ENCODE measurements at regions not wholly inside any gene's neighbourhood (a gene's known extent, or its start where the extent isn't known, plus 50 kb on each side); places are given as distances from the start of the nearest gene placed in this dataset.

DNA sequence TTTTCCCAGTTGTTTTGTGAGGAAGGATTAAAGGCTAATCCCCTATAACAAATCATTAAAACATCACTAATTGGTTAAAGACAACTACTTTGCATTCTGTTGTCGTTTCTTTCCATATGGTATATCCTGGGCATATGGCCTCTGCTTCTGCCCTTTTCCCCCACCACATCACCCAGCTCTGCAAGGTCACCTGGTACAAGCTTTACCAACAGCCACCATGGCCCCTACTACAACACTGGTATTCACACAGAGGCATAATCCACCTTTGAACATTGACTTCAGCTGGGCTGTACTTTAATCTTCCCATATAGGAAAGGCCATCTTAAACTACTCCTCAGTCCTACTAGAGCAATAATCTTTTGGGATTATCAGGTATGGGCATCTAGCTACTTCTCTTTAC is 866.1 kb downstream of the TLE4 start:
- TF ChIP-seq TCF3 (IDR thresholded peaks at IDR 0.05; ENCODE audit: borderline replicate concordance, insufficient read depth, low read depth, low read length), result no peak
- TF ChIP-seq, protein P1, sequence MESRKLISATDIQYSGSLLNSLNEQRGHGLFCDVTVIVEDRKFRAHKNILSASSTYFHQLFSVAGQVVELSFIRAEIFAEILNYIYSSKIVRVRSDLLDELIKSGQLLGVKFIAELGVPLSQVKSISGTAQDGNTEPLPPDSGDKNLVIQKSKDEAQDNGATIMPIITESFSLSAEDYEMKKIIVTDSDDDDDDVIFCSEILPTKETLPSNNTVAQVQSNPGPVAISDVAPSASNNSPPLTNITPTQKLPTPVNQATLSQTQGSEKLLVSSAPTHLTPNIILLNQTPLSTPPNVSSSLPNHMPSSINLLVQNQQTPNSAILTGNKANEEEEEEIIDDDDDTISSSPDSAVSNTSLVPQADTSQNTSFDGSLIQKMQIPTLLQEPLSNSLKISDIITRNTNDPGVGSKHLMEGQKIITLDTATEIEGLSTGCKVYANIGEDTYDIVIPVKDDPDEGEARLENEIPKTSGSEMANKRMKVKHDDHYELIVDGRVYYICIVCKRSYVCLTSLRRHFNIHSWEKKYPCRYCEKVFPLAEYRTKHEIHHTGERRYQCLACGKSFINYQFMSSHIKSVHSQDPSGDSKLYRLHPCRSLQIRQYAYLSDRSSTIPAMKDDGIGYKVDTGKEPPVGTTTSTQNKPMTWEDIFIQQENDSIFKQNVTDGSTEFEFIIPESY (IDR thresholded peaks at IDR 0.05), result no peak
- no peak for TF ChIP-seq BMI1 (IDR thresholded peaks at IDR 0.05; ENCODE audit: borderline replicate concordance)
- TF ChIP-seq, protein P2, sequence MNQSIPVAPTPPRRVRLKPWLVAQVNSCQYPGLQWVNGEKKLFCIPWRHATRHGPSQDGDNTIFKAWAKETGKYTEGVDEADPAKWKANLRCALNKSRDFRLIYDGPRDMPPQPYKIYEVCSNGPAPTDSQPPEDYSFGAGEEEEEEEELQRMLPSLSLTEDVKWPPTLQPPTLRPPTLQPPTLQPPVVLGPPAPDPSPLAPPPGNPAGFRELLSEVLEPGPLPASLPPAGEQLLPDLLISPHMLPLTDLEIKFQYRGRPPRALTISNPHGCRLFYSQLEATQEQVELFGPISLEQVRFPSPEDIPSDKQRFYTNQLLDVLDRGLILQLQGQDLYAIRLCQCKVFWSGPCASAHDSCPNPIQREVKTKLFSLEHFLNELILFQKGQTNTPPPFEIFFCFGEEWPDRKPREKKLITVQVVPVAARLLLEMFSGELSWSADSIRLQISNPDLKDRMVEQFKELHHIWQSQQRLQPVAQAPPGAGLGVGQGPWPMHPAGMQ (IDR thresholded peaks at IDR 0.05; ENCODE audit: borderline replicate concordance), result no peak
- no peak for TF ChIP-seq YY1 (IDR thresholded peaks at IDR 0.05; ENCODE audit: low read depth, low read length)
- no peak for TF ChIP-seq ZNF217 (IDR thresholded peaks at IDR 0.05)
- TF ChIP-seq RCOR1 (conservative IDR thresholded peaks at IDR 0.05; ENCODE audit: low read depth, low read length), result no peak
- TF ChIP-seq SIN3A (IDR thresholded peaks at IDR 0.05; ENCODE audit: low read depth, low read length), result no peak
- no peak for TF ChIP-seq SREBF1 (IDR thresholded peaks at IDR 0.05; ENCODE audit: low read length)
- TF ChIP-seq BCL11A (IDR thresholded peaks at IDR 0.05; ENCODE audit: low read depth, low read length), result no peak
- no peak for TF ChIP-seq SREBF2 (IDR thresholded peaks at IDR 0.05; ENCODE audit: low read length)
- TF ChIP-seq NR2C1 (IDR thresholded peaks at IDR 0.05), result no peak
- TF ChIP-seq CEBPZ (IDR thresholded peaks at IDR 0.05; ENCODE audit: low read depth, low read length), result no peak
- no peak for TF ChIP-seq ATF2 (IDR thresholded peaks at IDR 0.05; ENCODE audit: low read length)
- TF ChIP-seq STAT3 (IDR thresholded peaks at IDR 0.05; ENCODE audit: low read depth, low read length), result no peak
- ChIA-PET SMC1A (ENCODE audit: uncharacterized antibody, unreplicated experiment) (no interaction called here), RAD21 (ENCODE audit: unreplicated experiment) (no interaction called here), CTCF (no interaction called here), POLR2A (no interaction called here)
- FAIRE-seq, result no peak
- H3K27ac ChIP-seq (ENCODE audit: control insufficient read depth, insufficient read depth), result no peak overlapping the region
- H3K4me1 ChIP-seq (ENCODE audit: control insufficient read depth, insufficient read depth, low read length), result no peaks in the 10 kb centered on the region
- in situ Hi-C loops (cut with MboI), result no loop called here
- no peaks in the 10 kb centered on the region for H3K36me3 ChIP-seq (ENCODE audit: control insufficient read depth in 2 of 2, insufficient read depth in 2 of 2, low read length in 1 of 2)
- no peak for ATAC-seq
- no peaks in the 10 kb centered on the region for H4K20me1 ChIP-seq (ENCODE audit: control insufficient read depth, insufficient read depth)
- no peaks in the 10 kb centered on the region for H3K9me3 ChIP-seq (replicated peaks; ENCODE audit: control insufficient read depth, insufficient read depth, low read length)
- BruUV-seq (replicated peaks), result no TSS peak
- H3K4me2 ChIP-seq (ENCODE audit: control insufficient read depth, insufficient read depth), result no peak overlapping the region
- intact Hi-C loops (cut with micrococcal nuclease; ENCODE audit: unreplicated experiment), result no loop called here
- 0% methylated on average over 1 of the region's 1 CpG for WGBS (ENCODE audit: insufficient coverage, insufficient replicate concordance, low lambda C conversion rate, missing lambda C conversion rate)
- no peaks in the 10 kb centered on the region for H3K79me2 ChIP-seq (ENCODE audit: control insufficient read depth, insufficient read depth, low read length)
- H2AFZ ChIP-seq (ENCODE audit: control insufficient read depth, low read depth, low read length), result no peak overlapping the region
- H3K9ac ChIP-seq (ENCODE audit: control insufficient read depth, insufficient read depth, low read length), result no peak overlapping the region
- no peak overlapping the region for H3K4me3 ChIP-seq
- DNase-seq (ENCODE audit: low read depth, low spot score), result no peak
- H3K27me3 ChIP-seq (replicated peaks in 1 of 2; ENCODE audit: control insufficient read depth in 2 of 2, insufficient read depth in 2 of 2, low read length in 1 of 2), result no peaks in the 10 kb centered on the region

Measured in GM12878 (cell line).